GM12865 (cell line): ENCODE measurements at regions not wholly inside any gene's neighbourhood (a gene's known extent, or its start where the extent isn't known, plus 50 kb on each side); places are given as distances from the start of the nearest gene placed in this dataset.

Experiments used
- DNase-seq: peaks from one replicate; pipeline ENCODE4 v3.0.0; 2010; ENCODE audit warnings: low read depth
- H3K4me3 ChIP-seq: 2 replicates; pipeline ENCODE4 v1.5.1; 2011; ENCODE audit warnings: mild to moderate bottlenecking, low read depth, low read length, control low read depth
- TF ChIP-seq, protein P1 (sequence below): IDR thresholded peaks from 2 replicates; pipeline ENCODE4 v1.5.1; 2011; ENCODE audit warnings: low read length, control low read depth, low read depth, inconsistent platforms; ENCODE audit not compliant: insufficient read depth; ENCODE audit errors: missing control alignments

DNA sequence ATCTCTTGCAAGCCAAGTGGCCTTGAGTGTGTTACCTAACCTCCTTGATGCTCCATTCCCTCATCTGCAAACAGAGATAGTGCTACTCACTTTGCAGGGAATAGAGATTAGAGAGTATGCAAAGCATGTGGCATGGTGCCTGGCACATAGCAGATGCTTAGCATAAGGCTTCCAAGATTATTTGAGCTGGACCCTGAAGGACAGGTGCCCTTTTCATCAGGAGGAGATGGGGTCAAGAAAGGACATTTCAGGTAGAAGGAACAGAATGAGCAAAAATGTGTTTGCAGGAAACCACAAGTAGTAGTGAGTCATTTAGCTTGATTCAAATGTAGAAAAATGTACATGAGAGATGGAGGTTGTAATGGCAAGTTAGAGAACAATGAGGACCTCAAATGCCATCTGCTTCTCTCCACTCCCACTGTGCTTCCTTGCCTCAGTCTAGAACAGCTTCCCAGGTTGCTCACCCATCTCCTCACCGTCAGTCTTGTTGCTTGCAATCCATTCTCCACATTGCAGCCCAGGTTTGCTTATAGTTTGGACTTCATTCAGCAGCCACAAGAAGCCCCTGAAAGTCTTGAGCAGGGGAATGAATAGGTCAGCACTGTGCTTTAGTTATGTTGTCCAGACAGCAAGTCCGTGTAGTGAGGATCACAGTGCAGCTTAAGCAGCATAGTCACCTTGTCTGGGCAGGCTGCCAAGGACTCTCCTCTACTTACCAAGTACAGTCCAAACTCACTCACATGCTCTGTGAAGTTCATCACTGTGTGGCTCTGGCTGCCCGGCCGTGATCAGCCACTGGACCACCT lies 536.3 kb upstream of the CCDC196 start:
- H3K4me3 ChIP-seq = no peak overlapping the region
- TF ChIP-seq, protein P1, sequence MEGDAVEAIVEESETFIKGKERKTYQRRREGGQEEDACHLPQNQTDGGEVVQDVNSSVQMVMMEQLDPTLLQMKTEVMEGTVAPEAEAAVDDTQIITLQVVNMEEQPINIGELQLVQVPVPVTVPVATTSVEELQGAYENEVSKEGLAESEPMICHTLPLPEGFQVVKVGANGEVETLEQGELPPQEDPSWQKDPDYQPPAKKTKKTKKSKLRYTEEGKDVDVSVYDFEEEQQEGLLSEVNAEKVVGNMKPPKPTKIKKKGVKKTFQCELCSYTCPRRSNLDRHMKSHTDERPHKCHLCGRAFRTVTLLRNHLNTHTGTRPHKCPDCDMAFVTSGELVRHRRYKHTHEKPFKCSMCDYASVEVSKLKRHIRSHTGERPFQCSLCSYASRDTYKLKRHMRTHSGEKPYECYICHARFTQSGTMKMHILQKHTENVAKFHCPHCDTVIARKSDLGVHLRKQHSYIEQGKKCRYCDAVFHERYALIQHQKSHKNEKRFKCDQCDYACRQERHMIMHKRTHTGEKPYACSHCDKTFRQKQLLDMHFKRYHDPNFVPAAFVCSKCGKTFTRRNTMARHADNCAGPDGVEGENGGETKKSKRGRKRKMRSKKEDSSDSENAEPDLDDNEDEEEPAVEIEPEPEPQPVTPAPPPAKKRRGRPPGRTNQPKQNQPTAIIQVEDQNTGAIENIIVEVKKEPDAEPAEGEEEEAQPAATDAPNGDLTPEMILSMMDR = no peak
- peak; percentile 42 for DNase-seq

DNA sequence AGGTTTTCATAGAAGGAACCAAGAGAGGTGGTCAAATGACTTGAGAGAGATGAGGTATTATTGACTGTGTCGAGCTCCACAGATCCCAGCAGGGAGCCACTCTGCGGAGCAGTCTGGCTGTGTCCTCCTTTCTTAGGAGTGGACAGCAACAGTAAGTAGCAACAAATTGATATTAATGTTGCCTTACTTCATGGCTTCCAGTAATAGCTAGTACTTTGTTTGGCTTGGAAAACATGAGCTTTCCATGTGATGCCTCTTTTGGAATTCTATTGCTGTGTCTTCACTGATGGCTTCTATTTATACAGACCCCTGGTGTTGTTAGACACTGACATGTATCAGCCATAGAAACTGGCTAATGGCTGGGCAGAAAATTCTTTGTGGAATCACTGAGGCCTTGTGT lies 531.2 kb upstream of the CCDC196 start:
- no peak overlapping the region for H3K4me3 ChIP-seq
- DNase-seq = no peak
- TF ChIP-seq, protein P1 = no peak

DNA sequence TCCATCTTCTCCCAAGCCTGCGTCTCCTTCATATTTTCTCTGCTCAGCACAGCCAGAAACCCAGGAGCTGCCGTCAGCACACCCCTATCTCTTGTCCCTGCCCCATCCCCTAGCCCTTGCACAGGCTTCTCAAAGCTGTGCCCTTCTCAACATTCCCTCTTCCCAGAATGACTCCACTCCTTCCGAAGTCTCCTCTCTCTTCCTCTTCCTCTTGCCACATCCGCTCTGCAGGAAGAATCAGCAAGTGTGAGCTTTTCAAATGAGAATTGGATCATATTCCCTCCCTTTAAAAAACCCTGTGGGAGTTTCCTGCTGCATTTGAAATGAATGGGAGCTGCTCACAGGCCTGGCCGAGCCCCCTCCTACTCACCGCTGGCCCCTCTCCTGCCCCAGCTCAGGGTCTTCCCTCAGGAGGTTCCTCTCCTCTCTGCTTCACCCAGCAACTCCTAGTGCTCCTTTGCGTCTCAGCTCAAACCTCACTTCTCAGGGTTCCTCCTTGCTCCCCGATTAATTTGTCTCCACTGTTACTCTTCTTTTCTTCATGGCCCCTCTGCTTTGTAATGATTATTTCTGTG lies 528.5 kb upstream of the CCDC196 start:
- TF ChIP-seq, protein P1 = no peak
- no peak overlapping the region for H3K4me3 ChIP-seq
- DNase-seq = no peak

DNA sequence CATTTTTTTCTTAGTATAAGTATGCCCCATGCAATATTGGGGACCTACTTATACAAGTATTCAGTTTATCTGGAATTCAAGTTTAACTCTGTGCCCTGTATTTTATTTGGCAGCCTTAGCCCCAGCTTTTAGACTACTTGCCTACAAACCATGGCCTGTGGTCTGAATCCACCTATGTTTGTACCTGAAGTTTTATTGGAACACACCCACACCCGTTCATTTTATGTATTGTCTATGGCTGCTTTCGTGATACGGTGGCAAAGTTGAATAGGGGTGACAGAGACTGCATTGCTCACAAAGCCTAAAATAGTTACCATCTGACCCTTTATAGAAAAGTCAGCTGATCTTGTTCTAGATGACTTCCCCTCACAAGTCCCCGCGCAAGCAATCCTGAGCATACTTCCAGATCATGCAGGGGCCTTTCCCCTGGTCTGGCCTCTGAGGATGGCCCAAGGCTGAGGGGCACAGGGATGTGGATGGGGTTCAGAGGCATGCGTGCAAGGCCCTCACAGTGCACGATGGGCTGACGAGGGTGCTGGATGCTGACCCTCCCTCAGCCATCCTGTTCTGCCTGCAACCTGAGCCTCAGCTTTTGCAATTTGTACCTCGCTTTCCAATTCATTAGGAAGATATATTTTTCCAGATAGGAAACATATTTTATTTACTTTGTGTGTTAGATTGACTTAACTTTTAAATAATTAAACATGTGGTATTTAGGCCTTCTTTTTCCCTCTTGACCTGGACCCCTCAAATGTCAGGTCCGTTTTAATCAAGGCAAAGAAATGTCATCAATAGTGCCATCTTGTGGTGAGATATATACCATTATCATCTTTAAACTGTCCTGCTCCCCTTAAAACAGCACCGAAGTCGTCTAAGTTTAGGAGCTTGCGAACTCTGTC lies 527.3 kb upstream of the CCDC196 start:
- DNase-seq = peak; percentile 47
- H3K4me3 ChIP-seq = no peak overlapping the region
- TF ChIP-seq, protein P1 = peak; percentile 34

DNA sequence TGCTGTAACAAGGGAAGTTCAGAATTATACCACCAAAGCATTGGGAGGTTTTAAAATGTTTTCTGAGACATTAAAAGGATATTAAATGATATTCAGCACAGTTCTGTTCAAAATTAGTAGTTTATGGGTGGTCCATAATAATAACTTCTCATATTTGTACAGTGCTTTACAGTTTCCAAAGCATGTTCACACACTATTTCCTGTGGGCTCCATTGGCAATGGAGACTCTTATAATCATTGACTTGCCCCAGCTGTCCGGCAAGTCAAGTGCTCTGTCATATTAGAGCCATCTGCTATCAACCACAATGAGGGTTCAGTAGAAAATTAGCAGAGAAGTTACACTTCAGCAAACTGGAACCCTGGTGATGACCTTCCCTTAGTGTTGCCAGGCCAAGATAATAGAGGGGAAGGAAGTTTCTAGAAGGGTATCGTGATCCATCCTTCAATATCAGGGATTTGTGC lies 526.6 kb upstream of the CCDC196 start:
- H3K4me3 ChIP-seq = no peak overlapping the region
- TF ChIP-seq, protein P1 = no peak
- no peak for DNase-seq

DNA sequence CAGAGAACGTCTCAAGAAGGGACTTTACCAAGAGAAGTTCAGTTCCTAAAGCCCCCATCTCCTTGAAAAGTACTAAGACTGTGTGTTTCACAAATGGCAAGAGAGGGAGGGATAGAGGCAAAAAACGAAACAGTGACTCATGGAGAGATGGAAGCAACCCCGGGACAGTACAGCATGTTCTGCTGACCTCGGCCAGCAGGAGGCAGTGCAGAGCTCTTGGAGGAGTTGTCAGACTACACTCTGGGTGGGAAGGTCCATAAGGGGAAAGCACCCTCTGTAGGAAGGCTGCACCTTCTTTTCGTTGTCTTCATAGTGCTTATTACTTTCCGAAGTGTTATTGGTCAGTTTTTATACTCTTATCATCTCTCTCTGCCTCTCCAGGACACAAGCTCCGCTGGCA lies 525.2 kb upstream of the CCDC196 start:
- H3K4me3 ChIP-seq = no peak overlapping the region
- TF ChIP-seq, protein P1 = peak; percentile 89
- DNase-seq = peak; percentile 65
